Activated T-helper 1 cell treated with Interleukin-2 at 50 U/mL for 16 hours (primary cell): ENCODE measurements at regions not wholly inside any gene's neighbourhood (a gene's known extent, or its start where the extent isn't known, plus 50 kb on each side); places are given as distances from the start of the nearest gene placed in this dataset.
A peak's percentile ranks its signal among the peaks of the same experiment; 100 is the strongest.

Experiments used
- DNase-seq: peaks from one replicate; pipeline ENCODE4 v3.0.0-alpha.2; 2020; ENCODE audit warnings: low read depth

DNA sequence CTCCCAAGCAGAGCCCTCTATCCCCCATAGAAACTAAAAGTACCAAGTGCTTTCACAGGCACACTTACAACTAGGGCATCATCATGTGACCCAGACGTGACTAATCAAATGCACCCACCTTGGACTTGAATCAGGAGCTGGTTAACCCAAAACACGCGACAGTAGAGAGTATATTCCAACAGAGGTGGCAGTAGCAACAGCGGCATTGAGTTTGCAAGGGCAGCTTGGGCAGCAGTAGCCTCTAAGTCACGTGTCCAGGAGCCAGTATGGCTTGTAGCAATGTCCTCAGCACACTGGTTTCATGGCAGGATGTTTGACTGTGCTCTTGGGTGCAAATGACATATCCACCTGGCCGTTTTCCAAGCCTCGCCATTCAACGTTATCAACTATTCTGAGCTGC is 73.4 kb upstream of the DNAH5 start:
- no peak for DNase-seq

DNA sequence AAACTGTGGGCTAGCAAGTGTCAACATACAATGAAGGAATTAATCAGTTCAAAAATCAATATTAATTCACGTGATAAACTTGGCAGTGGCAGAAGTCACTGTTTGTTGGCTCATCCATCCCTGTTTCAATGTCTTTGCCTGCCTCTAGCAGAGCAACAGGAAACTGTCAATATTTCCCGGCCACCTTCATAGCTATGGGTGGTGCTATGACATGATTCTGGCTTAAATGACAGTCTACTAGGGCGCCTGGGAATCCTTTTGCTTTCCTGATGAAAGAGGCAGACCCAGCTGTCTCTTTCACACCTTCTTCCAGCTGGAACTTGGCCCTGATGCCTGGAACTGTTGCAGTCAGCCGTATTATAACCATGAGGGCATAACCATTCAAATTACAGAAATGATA is 72.1 kb upstream of the DNAH5 start:
- no peak for DNase-seq

- DNase-seq = peak; percentile 1
Measured at GRCh38 chr5:14011089-14012020, 66.9 kb upstream of the DNAH5 start.

- DNase-seq = no peak
Measured at GRCh38 chr5:14009575-14009974, 65.1 kb upstream of the DNAH5 start.

- DNase-seq = no peak
Measured at GRCh38 chr5:14008819-14009311, 64.4 kb upstream of the DNAH5 start.

DNA sequence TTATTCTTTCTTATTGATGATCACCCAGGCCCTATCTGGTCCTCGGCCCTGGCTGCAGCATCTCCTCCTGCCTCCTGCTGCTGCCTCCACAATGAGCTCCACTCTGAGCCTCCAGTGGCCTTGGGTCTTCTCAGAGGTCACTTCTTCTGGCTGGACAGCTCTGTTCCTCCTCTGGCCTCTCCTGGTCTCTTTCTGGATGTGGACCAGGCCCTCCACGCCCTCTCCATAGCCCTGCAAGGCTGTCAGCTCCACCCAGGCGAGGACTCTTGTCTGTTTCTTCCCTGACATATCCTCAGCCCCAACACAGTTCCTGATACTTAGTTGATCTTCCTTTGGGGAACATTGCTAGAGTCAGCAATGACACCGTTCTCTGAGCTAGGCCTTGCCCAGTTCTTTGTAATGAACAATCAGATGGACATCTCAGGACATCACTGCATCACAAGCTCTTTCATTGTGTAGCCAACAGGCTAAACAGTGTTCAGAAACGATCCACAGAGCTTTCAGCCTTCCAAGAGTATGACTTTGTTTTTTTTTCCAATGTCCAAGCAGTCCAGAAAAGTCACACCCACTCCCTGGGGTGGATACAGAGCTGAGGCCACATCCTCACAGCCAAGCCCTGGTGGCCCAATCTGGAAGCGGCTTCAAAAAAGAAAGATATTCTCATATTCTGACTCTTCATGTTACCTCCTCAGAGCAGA is 62.5 kb upstream of the DNAH5 start:
- DNase-seq = no peak

GRCh38 chr5:14004598-14005394 is 60.3 kb upstream of the DNAH5 start:
- no peak for DNase-seq

DNA sequence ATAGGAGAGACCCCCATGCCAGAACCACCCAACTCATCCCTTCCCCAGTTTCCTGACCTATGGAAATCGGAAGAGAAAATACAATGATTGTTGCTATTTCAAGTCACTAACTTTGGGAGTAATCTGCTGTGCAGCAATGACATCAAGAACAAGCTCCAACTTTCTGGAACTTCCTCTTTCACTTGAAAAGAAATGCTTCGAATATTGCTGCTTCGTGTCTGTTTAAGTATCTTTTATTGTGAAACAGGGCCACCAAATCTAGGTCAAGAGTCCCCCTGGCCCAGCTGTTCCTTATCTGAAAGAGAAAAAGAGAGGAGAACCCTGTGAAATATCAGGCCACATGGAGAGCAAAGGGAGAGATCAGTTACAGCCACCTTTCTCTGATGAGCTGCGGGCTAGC is 59.4 kb upstream of the DNAH5 start:
- no peak for DNase-seq

- no peak for DNase-seq
Measured at GRCh38 chr5:14003513-14003912, 59.0 kb upstream of the DNAH5 start.

DNA sequence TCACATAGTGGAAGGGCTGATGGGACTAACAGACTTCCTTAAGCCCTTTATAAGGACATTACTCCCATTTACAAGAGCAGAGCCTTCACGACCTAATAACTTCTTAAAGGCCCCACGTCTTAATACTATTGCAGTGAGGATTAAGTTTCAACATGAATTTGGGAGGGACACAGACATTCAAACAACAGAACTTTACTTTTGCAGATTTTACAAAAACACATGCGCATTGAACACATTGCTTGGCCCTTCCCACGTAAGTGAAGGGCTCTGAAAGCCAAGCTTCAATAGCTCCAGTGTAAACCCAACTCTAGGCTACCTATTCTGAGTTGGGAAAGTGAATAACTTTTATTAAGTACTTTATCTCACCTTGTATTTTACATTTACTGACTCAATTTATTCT is 53.8 kb upstream of the DNAH5 start:
- no peak for DNase-seq

DNA sequence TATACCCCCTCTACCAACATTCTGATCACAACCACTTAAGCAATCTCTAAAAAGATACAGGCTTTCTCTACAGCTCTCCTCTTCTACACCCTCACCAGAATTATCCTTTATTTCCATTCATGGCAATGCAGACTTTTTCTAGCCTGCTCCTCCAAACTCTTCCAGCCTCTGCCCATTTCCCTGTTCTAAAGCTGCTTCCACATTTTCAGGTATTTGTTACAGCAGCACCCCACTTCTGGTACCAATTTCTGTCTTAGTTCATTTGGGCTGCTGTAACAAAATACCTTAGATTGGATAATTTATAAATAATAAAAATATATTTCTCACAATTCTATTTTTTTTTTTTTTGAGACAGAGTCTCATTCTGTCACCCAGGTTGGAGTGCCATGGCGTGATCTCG is 53.0 kb upstream of the DNAH5 start:
- no peak for DNase-seq

- no peak for DNase-seq
Measured at GRCh38 chr5:13994621-13995253, 50.2 kb upstream of the DNAH5 start.
